Heart right ventricle (tissue), 16 donors: ENCODE measurements at regions not wholly inside any gene's neighbourhood (a gene's known extent, or its start where the extent isn't known, plus 50 kb on each side); places are given as distances from the start of the nearest gene placed in this dataset.
A peak's percentile ranks its signal among the peaks of the same experiment; 100 is the strongest.

Source experiments
- ATAC-seq, 8 donors: fragments of 200-7000 bp; cut with Tn5 transposase; one replicate each; pipeline ENCODE4 v1.9.1; 2020; ENCODE audit warnings: mild to moderate bottlenecking in 8 of 8, moderate library complexity in 8 of 8, moderate number of reproducible peaks in 1 of 8
- DNase-seq, 2 donors: peaks; one replicate each; pipeline ENCODE4 v3.0.0-alpha.2; 2020
- H3K27ac ChIP-seq, 10 donors: fragments of 200-600 bp; sonication (generic) in 2 of 10; one replicate each; pipeline versions ENCODE4 v1.5.0 to v1.8.0; 2020 to 2022; ENCODE audit warnings: mild to moderate bottlenecking in 3 of 10
- H3K27me3 ChIP-seq, 7 donors: fragments of 200-600 bp; one replicate each; pipeline ENCODE4 v1.8.0; 2021 to 2022; ENCODE audit warnings: mild to moderate bottlenecking in 2 of 7
- H3K36me3 ChIP-seq, 9 donors: fragments of 200-600 bp; sonication (generic) in 1 of 9; one replicate each; pipeline versions ENCODE4 v1.5.0 to v1.8.0; 2020 to 2022; ENCODE audit warnings: mild to moderate bottlenecking in 2 of 9
- H3K4me1 ChIP-seq, 9 donors: fragments of 200-600 bp; sonication (generic) in 1 of 9; one replicate each; pipeline versions ENCODE4 v1.5.0 to v1.8.0; 2020 to 2022; ENCODE audit warnings: mild to moderate bottlenecking in 4 of 9
- H3K4me3 ChIP-seq, 10 donors: fragments of 200-600 bp; sonication (generic) in 2 of 10; one replicate each; pipeline versions ENCODE4 v1.5.0 to v1.8.0; 2020 to 2022; ENCODE audit warnings: mild to moderate bottlenecking in 7 of 10, moderate library complexity in 2 of 10
- H3K9me3 ChIP-seq, 11 donors: fragments of 200-600 bp in 10 of 11; sonication (generic) in 2 of 11; one replicate each; pipeline versions ENCODE4 v1.5.0 to v1.8.0; 2013 to 2022; ENCODE audit warnings: mild to moderate bottlenecking in 2 of 11, control low read depth in 1 of 11, moderate library complexity in 1 of 11
- WGBS, 2 donors: extraction: QIAGEN DNeasy Blood & Tissue Kit; methylation state at CpG; one replicate each; pipeline ENCODE4 v1.1.7; 2013; ENCODE audit warnings: inconsistent platforms in 1 of 2; 5-methylcytosine and 5-hydroxymethylcytosine counted together
- intact Hi-C, 10 donors: fragments of 100-400 bp; cut with DNase I; formaldehyde crosslinking; loops; one replicate each; pipeline versions ENCODE4 v1.11.1 to v1.14.2; 2022
- TF ChIP-seq, protein P1 (sequence below), 9 donors: fragments of 200-600 bp; sonication (generic) in 2 of 9; IDR thresholded peaks; one replicate each; pipeline versions ENCODE4 v1.5.0 to v1.8.0; 2021 to 2022; ENCODE audit warnings: antibody characterized with exemption in 9 of 9, mild to moderate bottlenecking in 5 of 9, moderate library complexity in 1 of 9
- donor health status: Arrhythmogenic right ventricular cardiomyopathy.
- donor health status: ischemic (EF 13 %, LVEDD 7.1; RV severe dilation, severe dysfunction).
- donor health status: healthy with polysubstance abuse.
- donor health status: DM: no; HTN: yes; CAD: no.
- donor health status: DM: no; HTN: no; CAD: no.
- donor health status: ischemic (EF 25% LVEDD 6.9; RV normal size, moderate dysfunction).
- donor health status: ischemic (EF 25% LVEDD 5.7; RV mildly dilated, moderate dysfunction).
- donor health status: healthy.
- donor health status: DM: yes; HTN: yes; CAD: no.
- donor health status: Ischemic cardiomyopathy.
- donor health status: ischemic (EF 35%, LVEDD 5.7; RV mildly dilated, moderate dysfunction).
- donor health status: nonischemic (EF 11% LVEDD 7.7; RV severe dilation, severe dysfunction).
- donor health status: DM: yes; HTN: yes; CAD: no.
- donor health status: PGD.
- donor health status: ischemic (EF 29% LVEDD 5.4; RV normal size, mild dysfunction).
- donor health status: nonischemic (EF 23%, LVEDD 6.1; RV moderate dilation, normal function).

DNA sequence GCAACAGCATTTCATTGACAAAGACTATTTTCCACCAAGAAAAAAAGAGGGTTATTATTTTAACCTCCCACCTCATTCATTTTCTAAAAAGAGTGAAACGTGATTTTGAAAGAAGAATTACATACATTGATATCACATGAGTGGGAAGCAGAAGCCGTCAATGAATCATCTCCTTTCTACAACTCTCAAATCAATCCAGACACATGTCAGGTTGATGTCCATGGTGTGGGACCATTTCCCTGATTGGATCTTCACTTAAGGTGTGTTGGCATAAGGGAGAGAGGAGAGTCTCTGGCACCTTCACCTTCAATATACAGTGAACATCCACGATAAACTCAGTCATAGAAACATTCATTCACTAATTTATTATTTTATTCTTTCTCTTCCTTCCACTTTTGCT is 1095.1 kb downstream of the BCL11B start:
- Histone ChIP-seq H3K27ac (peak overlapping the region in 1 of 10 donors; percentile 20), H3K4me1 (peaks cover 0 to 3% (median 0%) of the 10 kb centered on the region in 9 donors), H3K4me3 (no peak overlapping the region), H3K9me3 (no peaks in the 10 kb centered on the region), H3K27me3 (peaks cover 0 to 5% (median 4%) of the 10 kb centered on the region in 7 donors), H3K36me3 (no peaks in the 10 kb centered on the region)
- DNase-seq (no peak), ATAC-seq (no peak)
- intact Hi-C loops, result no loop called here
- WGBS, 2 donors, result 63 to 72% methylated on average over 3 of the region's 3 CpGs
- TF ChIP-seq, protein P1, sequence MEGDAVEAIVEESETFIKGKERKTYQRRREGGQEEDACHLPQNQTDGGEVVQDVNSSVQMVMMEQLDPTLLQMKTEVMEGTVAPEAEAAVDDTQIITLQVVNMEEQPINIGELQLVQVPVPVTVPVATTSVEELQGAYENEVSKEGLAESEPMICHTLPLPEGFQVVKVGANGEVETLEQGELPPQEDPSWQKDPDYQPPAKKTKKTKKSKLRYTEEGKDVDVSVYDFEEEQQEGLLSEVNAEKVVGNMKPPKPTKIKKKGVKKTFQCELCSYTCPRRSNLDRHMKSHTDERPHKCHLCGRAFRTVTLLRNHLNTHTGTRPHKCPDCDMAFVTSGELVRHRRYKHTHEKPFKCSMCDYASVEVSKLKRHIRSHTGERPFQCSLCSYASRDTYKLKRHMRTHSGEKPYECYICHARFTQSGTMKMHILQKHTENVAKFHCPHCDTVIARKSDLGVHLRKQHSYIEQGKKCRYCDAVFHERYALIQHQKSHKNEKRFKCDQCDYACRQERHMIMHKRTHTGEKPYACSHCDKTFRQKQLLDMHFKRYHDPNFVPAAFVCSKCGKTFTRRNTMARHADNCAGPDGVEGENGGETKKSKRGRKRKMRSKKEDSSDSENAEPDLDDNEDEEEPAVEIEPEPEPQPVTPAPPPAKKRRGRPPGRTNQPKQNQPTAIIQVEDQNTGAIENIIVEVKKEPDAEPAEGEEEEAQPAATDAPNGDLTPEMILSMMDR (IDR thresholded peaks at IDR 0.05), result no peak

DNA sequence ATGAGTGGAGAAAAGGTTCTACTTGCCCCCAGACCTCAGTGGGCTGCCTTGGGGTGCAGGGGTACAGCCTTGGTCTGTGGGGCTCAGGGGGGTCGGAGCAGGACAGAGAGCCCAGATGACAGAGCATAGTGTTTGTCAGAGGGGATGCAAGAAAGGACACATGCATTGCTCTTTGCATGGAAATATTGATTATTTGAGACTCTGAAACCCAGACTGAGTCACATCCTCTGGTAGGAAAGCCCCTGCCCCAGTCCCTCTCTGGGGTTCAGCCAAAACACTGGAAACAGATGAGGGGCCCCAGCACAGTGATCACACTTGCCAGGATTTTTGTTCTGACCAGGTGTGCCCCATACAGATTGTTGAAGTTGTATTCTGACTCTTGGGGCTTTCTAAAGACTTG is 1094.4 kb downstream of the BCL11B start:
- H3K4me3 ChIP-seq, result no peak overlapping the region
- peaks cover 0 to 5% (median 4%) of the 10 kb centered on the region in 7 donors for H3K27me3 ChIP-seq
- intact Hi-C loops, result no loop called here
- DNase-seq (no peak), ATAC-seq (no peak)
- H3K36me3 ChIP-seq, result no peaks in the 10 kb centered on the region
- TF ChIP-seq, protein P1 (IDR thresholded peaks at IDR 0.05), result no peak
- no peaks in the 10 kb centered on the region for H3K4me1 ChIP-seq
- no peaks in the 10 kb centered on the region for H3K9me3 ChIP-seq
- no peak overlapping the region for H3K27ac ChIP-seq
- 53 to 62% methylated on average over 1 of the region's 1 CpG for WGBS, 2 donors

DNA sequence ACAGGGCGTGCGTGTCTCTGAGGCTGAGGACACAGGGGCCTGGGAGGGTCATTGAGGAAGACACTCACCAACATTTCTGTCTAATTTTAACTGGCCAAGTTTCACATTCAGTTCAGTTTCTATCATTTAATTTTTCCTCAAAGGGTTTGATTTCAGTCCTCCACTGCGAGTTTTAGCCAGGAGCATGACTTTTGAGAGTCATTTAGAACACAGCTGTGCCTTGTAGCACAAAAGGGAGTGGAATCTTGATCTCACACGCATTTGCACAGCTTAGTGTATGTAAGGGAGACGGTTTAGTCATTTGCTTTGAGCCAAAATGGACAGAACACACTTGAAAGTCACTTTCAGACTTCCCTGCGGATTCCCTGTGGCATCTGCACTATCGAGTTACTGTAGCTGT is 1090.8 kb downstream of the BCL11B start:
- TF ChIP-seq, protein P1 (IDR thresholded peaks at IDR 0.05), result no peak
- intact Hi-C loops, result no loop called here
- H3K4me3 ChIP-seq, result no peak overlapping the region
- H3K9me3 ChIP-seq, result no peaks in the 10 kb centered on the region
- ATAC-seq (no peak), DNase-seq (no peak)
- H3K36me3 ChIP-seq, result no peaks in the 10 kb centered on the region
- no peaks in the 10 kb centered on the region for H3K4me1 ChIP-seq
- H3K27me3 ChIP-seq, result peaks cover 0 to 11% (median 4%) of the 10 kb centered on the region in 7 donors
- 68 to 70% methylated on average over 7 of the region's 7 CpGs for WGBS, 2 donors
- H3K27ac ChIP-seq, result no peak overlapping the region

DNA sequence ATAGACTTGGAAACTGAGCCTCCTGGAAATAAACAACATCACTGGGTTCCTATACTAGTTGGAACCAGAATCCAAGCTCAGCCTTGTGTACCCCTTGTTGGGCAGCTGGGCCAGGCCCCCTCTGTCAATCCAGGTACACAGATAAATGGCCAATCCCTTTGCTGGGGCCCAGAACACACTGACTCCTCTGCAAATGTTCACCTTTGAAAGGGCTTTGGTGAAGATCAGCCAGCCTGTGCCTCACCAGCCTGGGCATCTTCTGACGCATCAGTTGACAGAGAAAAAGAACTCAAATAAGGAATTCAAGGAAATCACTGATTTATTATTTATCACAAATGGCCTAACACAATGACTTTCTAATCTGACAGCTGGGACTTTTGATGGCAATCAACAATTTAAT is 1090.2 kb downstream of the BCL11B start:
- WGBS, 2 donors, result 72 to 85% methylated on average over 1 of the region's 1 CpG
- H3K36me3 ChIP-seq, result no peaks in the 10 kb centered on the region
- ATAC-seq (no peak), DNase-seq (no peak)
- H3K4me3 ChIP-seq, result no peak overlapping the region
- H3K9me3 ChIP-seq, result no peaks in the 10 kb centered on the region
- H3K27me3 ChIP-seq, result peaks cover 0 to 11% (median 3%) of the 10 kb centered on the region in 7 donors
- no peaks in the 10 kb centered on the region for H3K4me1 ChIP-seq
- intact Hi-C loops, result no loop called here
- H3K27ac ChIP-seq, result no peak overlapping the region
- TF ChIP-seq, protein P1 (IDR thresholded peaks at IDR 0.05), result no peak
